Neural cell (in vitro differentiated cells): ENCODE measurements at regions not wholly inside any gene's neighbourhood (a gene's known extent, or its start where the extent isn't known, plus 50 kb on each side); places are given as distances from the start of the nearest gene placed in this dataset.

Experiments used
- CTCF ChIP-seq: fragments of 450-650 bp; IDR thresholded peaks from 2 replicates; pipeline ENCODE4 v1.5.1; 2014; ENCODE audit warnings: antibody characterized with exemption, mild to moderate bottlenecking, moderate library complexity; ENCODE audit not compliant: poor library complexity, severe bottlenecking
- EP300 ChIP-seq: fragments of 450-650 bp; conservative IDR thresholded peaks from 2 replicates; pipeline ENCODE4 v1.6.1; 2014; ENCODE audit warnings: antibody characterized with exemption, mild to moderate bottlenecking, moderate library complexity; ENCODE audit not compliant: poor library complexity, severe bottlenecking
- EZH2 ChIP-seq: fragments of 200-600, 300-800 bp; shearing (Covaris generic), sonication (generic); IDR thresholded peaks from 2 replicates; pipeline ENCODE4 v1.6.1; 2014; ENCODE audit warnings: antibody characterized with exemption, low read length, borderline replicate concordance, mild to moderate bottlenecking; ENCODE audit not compliant: insufficient read depth, poor library complexity, severe bottlenecking
- MXI1 ChIP-seq: fragments of 450-650 bp; conservative IDR thresholded peaks from 2 replicates; pipeline ENCODE4 v1.6.1; 2014; ENCODE audit warnings: antibody characterized with exemption, mild to moderate bottlenecking; ENCODE audit not compliant: poor library complexity, severe bottlenecking
- POLR2AphosphoS5 ChIP-seq: IDR thresholded peaks from 2 replicates; pipeline ENCODE4 v1.6.1; 2012
- RAD21 ChIP-seq: fragments of 450-650 bp; conservative IDR thresholded peaks from 2 replicates; pipeline ENCODE4 v1.6.1; 2014; ENCODE audit warnings: antibody characterized with exemption, mild to moderate bottlenecking, moderate library complexity
- TAF1 ChIP-seq: IDR thresholded peaks from 2 replicates; pipeline ENCODE4 v1.6.1; 2012; ENCODE audit warnings: low read depth
- TF ChIP-seq, protein P1 (sequence below): IDR thresholded peaks from 2 replicates; pipeline ENCODE4 v1.6.1; 2012; ENCODE audit warnings: borderline replicate concordance

GRCh38 chr4:180058691-180059215 is 2184.4 kb upstream of the TENM3 start:
- TF ChIP-seq CTCF (no peak), EP300 (no peak), POLR2AphosphoS5 (no peak), EZH2 (no peak), RAD21 (no peak), TAF1 (no peak), MXI1 (peak; percentile 51)
- TF ChIP-seq, protein P1, sequence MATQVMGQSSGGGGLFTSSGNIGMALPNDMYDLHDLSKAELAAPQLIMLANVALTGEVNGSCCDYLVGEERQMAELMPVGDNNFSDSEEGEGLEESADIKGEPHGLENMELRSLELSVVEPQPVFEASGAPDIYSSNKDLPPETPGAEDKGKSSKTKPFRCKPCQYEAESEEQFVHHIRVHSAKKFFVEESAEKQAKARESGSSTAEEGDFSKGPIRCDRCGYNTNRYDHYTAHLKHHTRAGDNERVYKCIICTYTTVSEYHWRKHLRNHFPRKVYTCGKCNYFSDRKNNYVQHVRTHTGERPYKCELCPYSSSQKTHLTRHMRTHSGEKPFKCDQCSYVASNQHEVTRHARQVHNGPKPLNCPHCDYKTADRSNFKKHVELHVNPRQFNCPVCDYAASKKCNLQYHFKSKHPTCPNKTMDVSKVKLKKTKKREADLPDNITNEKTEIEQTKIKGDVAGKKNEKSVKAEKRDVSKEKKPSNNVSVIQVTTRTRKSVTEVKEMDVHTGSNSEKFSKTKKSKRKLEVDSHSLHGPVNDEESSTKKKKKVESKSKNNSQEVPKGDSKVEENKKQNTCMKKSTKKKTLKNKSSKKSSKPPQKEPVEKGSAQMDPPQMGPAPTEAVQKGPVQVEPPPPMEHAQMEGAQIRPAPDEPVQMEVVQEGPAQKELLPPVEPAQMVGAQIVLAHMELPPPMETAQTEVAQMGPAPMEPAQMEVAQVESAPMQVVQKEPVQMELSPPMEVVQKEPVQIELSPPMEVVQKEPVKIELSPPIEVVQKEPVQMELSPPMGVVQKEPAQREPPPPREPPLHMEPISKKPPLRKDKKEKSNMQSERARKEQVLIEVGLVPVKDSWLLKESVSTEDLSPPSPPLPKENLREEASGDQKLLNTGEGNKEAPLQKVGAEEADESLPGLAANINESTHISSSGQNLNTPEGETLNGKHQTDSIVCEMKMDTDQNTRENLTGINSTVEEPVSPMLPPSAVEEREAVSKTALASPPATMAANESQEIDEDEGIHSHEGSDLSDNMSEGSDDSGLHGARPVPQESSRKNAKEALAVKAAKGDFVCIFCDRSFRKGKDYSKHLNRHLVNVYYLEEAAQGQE = no peak
